Parathyroid adenoma (tissue), 2 donors: ENCODE measurements at regions not wholly inside any gene's neighbourhood (a gene's known extent, or its start where the extent isn't known, plus 50 kb on each side); places are given as distances from the start of the nearest gene placed in this dataset.

Source experiments
- H2AFZ ChIP-seq: fragments of 300-600 bp; sonication (generic); one replicate; pipeline ENCODE4 v1.7.0; 2017; ENCODE audit warnings: antibody characterized with exemption, mild to moderate bottlenecking
- H3K27ac ChIP-seq: fragments of 300-600 bp; sonication (generic); one replicate; pipeline ENCODE4 v1.7.0; 2017
- H3K27me3 ChIP-seq: fragments of 300-600 bp; sonication (generic); one replicate; pipeline ENCODE4 v1.7.0; 2017; ENCODE audit warnings: low read length; ENCODE audit not compliant: control insufficient read depth, insufficient read depth
- H3K36me3 ChIP-seq: fragments of 300-600 bp; sonication (generic); one replicate; pipeline ENCODE4 v1.7.0; 2017; ENCODE audit warnings: low read length; ENCODE audit not compliant: control insufficient read depth, insufficient read depth
- H3K4me1 ChIP-seq: fragments of 300-600 bp; sonication (generic); one replicate; pipeline ENCODE4 v1.7.0; 2017; ENCODE audit warnings: control low read depth
- H3K4me2 ChIP-seq: fragments of 300-600 bp; sonication (generic); one replicate; pipeline ENCODE4 v1.7.0; 2017; ENCODE audit warnings: low read length
- H3K4me3 ChIP-seq: fragments of 300-600 bp; sonication (generic); one replicate; pipeline ENCODE4 v1.7.0; 2017; ENCODE audit warnings: low read depth, low read length
- H3K79me2 ChIP-seq: fragments of 300-600 bp; sonication (generic); one replicate; pipeline ENCODE4 v1.7.0; 2017; ENCODE audit warnings: control low read depth
- H3K9ac ChIP-seq: fragments of 300-600 bp; sonication (generic); one replicate; pipeline ENCODE4 v1.7.0; 2017; ENCODE audit warnings: mild to moderate bottlenecking
- H3K9me3 ChIP-seq: fragments of 300-600 bp; sonication (generic); one replicate; pipeline ENCODE4 v1.7.0; 2017; ENCODE audit warnings: low read length; ENCODE audit not compliant: control insufficient read depth
- CTCF ChIP-seq: fragments of 300-600 bp; sonication (generic); IDR thresholded peaks from one replicate; pipeline ENCODE4 v1.7.0; 2017; ENCODE audit warnings: antibody characterized with exemption, mild to moderate bottlenecking
- donor health status: primary hyperparathyroidism.

GRCh38 chr1:30508175-30508448 lies 215.3 kb downstream of the MATN1 start:
- no peak overlapping the region for H3K4me3 ChIP-seq
- no peak overlapping the region for H2AFZ ChIP-seq
- TF ChIP-seq CTCF = no peak
- no peaks in the 10 kb centered on the region for H3K27me3 ChIP-seq
- H3K79me2 ChIP-seq = no peaks in the 10 kb centered on the region
- H3K9me3 ChIP-seq = no peaks in the 10 kb centered on the region
- no peak overlapping the region for H3K27ac ChIP-seq
- no peaks in the 10 kb centered on the region for H3K4me1 ChIP-seq
- H3K4me2 ChIP-seq = no peak overlapping the region
- no peaks in the 10 kb centered on the region for H3K36me3 ChIP-seq
- no peak overlapping the region for H3K9ac ChIP-seq

GRCh38 chr1:30507401-30508174 lies 215.8 kb downstream of the MATN1 start:
- no peak overlapping the region for H3K4me2 ChIP-seq
- TF ChIP-seq CTCF = no peak
- no peaks in the 10 kb centered on the region for H3K79me2 ChIP-seq
- no peak overlapping the region for H2AFZ ChIP-seq
- H3K27me3 ChIP-seq = no peaks in the 10 kb centered on the region
- no peak overlapping the region for H3K9ac ChIP-seq
- H3K4me1 ChIP-seq = no peaks in the 10 kb centered on the region
- no peak overlapping the region for H3K4me3 ChIP-seq
- no peaks in the 10 kb centered on the region for H3K9me3 ChIP-seq
- no peak overlapping the region for H3K27ac ChIP-seq
- H3K36me3 ChIP-seq = no peaks in the 10 kb centered on the region

- Histone ChIP-seq H3K9ac (no peak overlapping the region), H3K27me3 (no peaks in the 10 kb centered on the region), H3K79me2 (no peaks in the 10 kb centered on the region), H3K36me3 (no peaks in the 10 kb centered on the region), H3K4me1 (no peaks in the 10 kb centered on the region), H2AFZ (no peak overlapping the region), H3K9me3 (no peaks in the 10 kb centered on the region), H3K4me2 (no peak overlapping the region), H3K4me3 (no peak overlapping the region), H3K27ac (no peak overlapping the region)
- TF ChIP-seq CTCF = no peak
These were observed 216.4 kb downstream of the MATN1 start for GRCh38 chr1:30507016-30507312.

GRCh38 chr1:30506291-30507015 lies 216.9 kb downstream of the MATN1 start:
- H2AFZ ChIP-seq = no peak overlapping the region
- no peak overlapping the region for H3K9ac ChIP-seq
- H3K36me3 ChIP-seq = no peaks in the 10 kb centered on the region
- no peaks in the 10 kb centered on the region for H3K9me3 ChIP-seq
- TF ChIP-seq CTCF = no peak
- no peaks in the 10 kb centered on the region for H3K79me2 ChIP-seq
- no peak overlapping the region for H3K4me3 ChIP-seq
- no peaks in the 10 kb centered on the region for H3K27me3 ChIP-seq
- H3K4me1 ChIP-seq = no peaks in the 10 kb centered on the region
- H3K4me2 ChIP-seq = no peak overlapping the region
- no peak overlapping the region for H3K27ac ChIP-seq

GRCh38 chr1:30505853-30506252 lies 217.5 kb downstream of the MATN1 start:
- H3K27ac ChIP-seq = no peak overlapping the region

More at GRCh38 chr1:30505853-30506252, 217.5 kb downstream of the MATN1 start:
- Histone ChIP-seq H3K36me3 (no peaks in the 10 kb centered on the region), H3K4me2 (no peak overlapping the region), H3K9ac (no peak overlapping the region), H3K4me3 (no peak overlapping the region), H2AFZ (no peak overlapping the region), H3K79me2 (no peaks in the 10 kb centered on the region), H3K27me3 (no peaks in the 10 kb centered on the region), H3K9me3 (no peaks in the 10 kb centered on the region), H3K4me1 (no peaks in the 10 kb centered on the region)
- no peak for TF ChIP-seq CTCF
